ENCODE measurements at regions not wholly inside any gene's neighbourhood (a gene's known extent, or its start where the extent isn't known, plus 50 kb on each side); places are given as distances from the start of the nearest gene placed in this dataset.

DNA sequence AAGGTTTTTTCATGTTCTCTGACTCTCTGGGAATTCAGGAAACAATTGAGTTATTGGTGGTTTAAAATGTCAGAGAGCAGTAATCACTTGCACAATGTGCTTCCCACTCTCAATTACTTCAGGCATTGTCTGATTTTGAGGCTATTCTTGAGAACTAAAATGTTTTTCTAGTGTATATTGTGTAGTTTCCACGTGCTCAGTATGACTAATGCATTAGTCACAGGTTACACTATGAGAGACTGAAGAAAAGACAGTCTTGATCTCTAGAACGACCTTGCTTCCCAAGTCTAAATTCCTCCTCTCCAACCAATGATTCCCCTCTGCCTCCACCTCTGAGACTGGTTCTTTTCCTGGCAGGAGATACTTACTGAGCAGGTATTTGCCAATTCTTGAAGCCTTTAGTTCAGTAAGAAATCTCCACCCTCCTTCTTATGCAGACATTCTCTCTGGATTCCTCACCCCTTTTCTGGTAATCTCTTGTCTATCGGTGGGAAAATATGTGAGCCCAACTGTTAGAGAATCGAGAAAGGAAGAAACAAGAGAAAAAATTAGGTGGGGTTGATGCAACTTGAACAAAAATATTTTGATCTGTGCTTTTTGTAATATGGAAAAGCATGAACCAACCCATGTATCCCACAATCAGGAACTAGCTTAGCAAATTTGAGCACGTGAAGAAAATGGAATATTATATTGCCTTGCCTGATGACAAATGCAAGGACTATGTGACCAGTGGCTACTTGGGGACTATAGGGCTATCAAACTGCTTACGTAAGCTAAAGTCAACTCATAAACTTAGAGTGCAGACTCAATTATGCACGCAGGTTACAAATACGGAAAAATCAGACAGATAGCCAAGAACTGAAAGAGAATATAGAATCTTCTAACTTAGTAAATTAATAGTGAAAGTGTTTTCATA, 61.1 kb upstream of the SLC22A16 start:
- peaks cover 7% of the 10 kb centered on the region for H3K9me3 ChIP-seq (ENCODE audit: control insufficient read depth, low read depth, low read length)
- no peaks in the 10 kb centered on the region for H3K27me3 ChIP-seq (ENCODE audit: control insufficient read depth, insufficient read depth, low read length)
- H3K4me1 ChIP-seq (ENCODE audit: control insufficient read depth, insufficient read depth, low read length), result no peaks in the 10 kb centered on the region
- WGBS (ENCODE audit: insufficient coverage, low lambda C conversion rate), result 73% methylated on average over 4 of the region's 8 CpGs
- no peaks in the 10 kb centered on the region for H3K36me3 ChIP-seq (ENCODE audit: control insufficient read depth, insufficient read depth, low read length)
- peak overlapping the region; percentile 71 for H3K27ac ChIP-seq (ENCODE audit: low read length)
- H3K4me3 ChIP-seq (ENCODE audit: low read length), result no peak overlapping the region
- peak; percentile 66 to 87 for DNase-seq

DNA sequence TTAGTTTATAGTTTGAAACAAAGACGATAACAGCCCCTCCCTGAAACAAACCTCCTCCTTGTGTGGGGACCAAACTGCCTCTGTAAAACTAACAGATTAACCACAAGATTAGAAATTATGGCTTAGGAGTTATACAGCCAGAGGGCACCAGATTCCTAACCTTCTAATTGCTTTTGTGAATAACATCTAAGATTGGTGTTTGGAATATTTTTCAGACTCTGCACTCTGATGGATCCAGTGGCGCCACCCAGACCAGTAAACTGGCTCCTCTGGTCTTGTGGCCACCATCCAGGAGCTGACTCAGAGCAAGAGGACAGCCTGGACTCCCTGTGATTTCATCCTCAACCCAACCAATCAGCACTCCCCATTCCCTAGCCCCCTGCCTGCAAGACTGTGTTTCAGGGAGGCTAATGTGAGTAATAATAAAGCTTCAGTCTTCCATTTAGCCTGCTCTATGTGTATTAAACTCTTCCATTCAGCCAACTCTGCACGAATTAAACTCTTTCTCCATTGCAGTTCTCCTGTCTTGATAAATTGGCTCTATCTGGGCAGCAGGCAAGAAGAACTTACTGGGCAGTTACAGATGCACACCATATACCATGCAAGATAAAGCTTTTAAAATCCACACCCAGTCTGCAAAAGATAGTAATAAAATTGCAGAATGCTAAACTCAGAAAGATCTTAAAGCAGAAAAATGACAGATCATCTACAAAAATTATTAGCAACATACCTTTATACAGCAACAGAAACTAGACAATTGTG, 58.5 kb upstream of the SLC22A16 start:
- no CpG with 5 or more reads among the region's 3 CpGs for WGBS (ENCODE audit: insufficient coverage, low lambda C conversion rate)
- no peaks in the 10 kb centered on the region for H3K27me3 ChIP-seq (ENCODE audit: control insufficient read depth, insufficient read depth, low read length)
- DNase-seq, result no peak
- H3K4me3 ChIP-seq (ENCODE audit: low read length), result no peak overlapping the region
- peaks cover 7% of the 10 kb centered on the region for H3K9me3 ChIP-seq (ENCODE audit: control insufficient read depth, low read depth, low read length)
- no peaks in the 10 kb centered on the region for H3K4me1 ChIP-seq (ENCODE audit: control insufficient read depth, insufficient read depth, low read length)
- no peak overlapping the region for H3K27ac ChIP-seq (ENCODE audit: low read length)
- no peaks in the 10 kb centered on the region for H3K36me3 ChIP-seq (ENCODE audit: control insufficient read depth, insufficient read depth, low read length)

DNA sequence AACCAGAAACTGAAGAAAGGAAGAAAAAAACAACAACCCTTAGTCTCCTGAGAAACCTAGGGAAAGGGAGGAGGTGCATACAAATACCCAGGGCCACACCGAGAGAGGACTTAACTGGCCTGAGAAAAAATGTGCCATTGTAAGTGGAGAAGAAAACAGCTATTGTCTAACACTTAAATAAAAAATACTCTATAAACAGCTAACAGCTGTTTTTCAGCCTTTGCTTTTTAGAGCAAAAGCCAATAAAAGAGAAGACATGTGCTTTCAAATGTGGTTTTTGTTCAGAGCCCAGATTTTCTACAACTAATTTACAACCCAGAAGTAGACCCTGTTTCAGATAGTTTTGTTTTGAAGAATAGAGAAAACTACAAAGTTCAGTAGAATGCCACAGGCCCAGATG, 56.0 kb upstream of the SLC22A16 start:
- Histone ChIP-seq H3K27ac (ENCODE audit: low read length) (no peak overlapping the region), H3K4me1 (ENCODE audit: control insufficient read depth, insufficient read depth, low read length) (no peaks in the 10 kb centered on the region), H3K36me3 (ENCODE audit: control insufficient read depth, insufficient read depth, low read length) (no peaks in the 10 kb centered on the region), H3K4me3 (ENCODE audit: low read length) (no peak overlapping the region), H3K9me3 (ENCODE audit: control insufficient read depth, low read depth, low read length) (peaks cover 5% of the 10 kb centered on the region), H3K27me3 (ENCODE audit: control insufficient read depth, insufficient read depth, low read length) (no peaks in the 10 kb centered on the region)
- DNase-seq, result no peak
- 83% methylated on average over 1 of the region's 1 CpG for WGBS (ENCODE audit: insufficient coverage, low lambda C conversion rate)

DNA sequence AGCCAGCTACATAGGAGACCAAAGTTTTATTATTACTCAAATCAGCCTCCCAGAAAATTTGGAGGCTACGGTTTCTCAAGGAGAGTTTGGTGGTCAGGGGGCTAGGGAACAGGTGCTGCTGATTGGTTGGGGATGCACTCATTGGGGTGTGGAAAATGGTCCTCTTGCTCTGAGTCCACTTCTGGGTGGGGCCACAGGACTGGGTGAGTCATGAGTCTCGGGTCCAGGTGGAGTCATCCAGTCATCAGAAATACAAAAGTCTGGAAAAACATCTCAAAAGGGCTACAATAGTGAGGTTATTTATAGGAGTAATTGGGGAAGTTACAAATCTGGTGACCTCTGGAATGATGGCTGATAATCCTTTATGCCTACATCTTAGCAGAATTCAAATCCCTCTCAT, 54.3 kb upstream of the SLC22A16 start:
- WGBS (ENCODE audit: insufficient coverage, low lambda C conversion rate), result 100% methylated on average over 1 of the region's 2 CpGs
- Histone ChIP-seq H3K4me1 (ENCODE audit: control insufficient read depth, insufficient read depth, low read length) (no peaks in the 10 kb centered on the region), H3K36me3 (ENCODE audit: control insufficient read depth, insufficient read depth, low read length) (no peaks in the 10 kb centered on the region), H3K9me3 (ENCODE audit: control insufficient read depth, low read depth, low read length) (peaks cover 5% of the 10 kb centered on the region), H3K27ac (ENCODE audit: low read length) (no peak overlapping the region), H3K27me3 (ENCODE audit: control insufficient read depth, insufficient read depth, low read length) (no peaks in the 10 kb centered on the region), H3K4me3 (ENCODE audit: low read length) (no peak overlapping the region)
- no peak for DNase-seq

DNA sequence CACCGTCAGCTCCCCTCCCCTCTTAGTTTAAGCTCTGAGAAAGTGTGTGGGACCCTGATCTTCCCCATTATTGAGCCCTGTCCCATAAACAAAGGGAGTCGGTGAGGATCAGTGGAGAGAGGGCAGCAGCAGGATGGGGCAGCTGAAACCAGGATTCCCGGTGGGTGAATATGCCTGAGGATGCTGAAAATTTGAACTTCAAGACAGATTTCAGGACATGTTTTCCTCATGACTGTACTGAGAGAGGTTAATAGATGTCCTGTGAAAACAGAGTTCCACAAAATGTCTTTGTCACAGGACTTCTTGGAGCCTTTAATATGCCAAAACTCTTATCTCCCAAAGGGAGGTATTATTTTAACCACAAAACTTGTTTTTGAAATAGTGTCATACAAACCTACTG, 53.5 kb upstream of the SLC22A16 start:
- Histone ChIP-seq H3K4me3 (ENCODE audit: low read length) (no peak overlapping the region), H3K36me3 (ENCODE audit: control insufficient read depth, insufficient read depth, low read length) (no peaks in the 10 kb centered on the region), H3K9me3 (ENCODE audit: control insufficient read depth, low read depth, low read length) (peaks cover 2% of the 10 kb centered on the region), H3K4me1 (ENCODE audit: control insufficient read depth, insufficient read depth, low read length) (no peaks in the 10 kb centered on the region), H3K27ac (ENCODE audit: low read length) (no peak overlapping the region), H3K27me3 (ENCODE audit: control insufficient read depth, insufficient read depth, low read length) (no peaks in the 10 kb centered on the region)
- DNase-seq, result no peak
- no CpG with 5 or more reads among the region's 3 CpGs for WGBS (ENCODE audit: insufficient coverage, low lambda C conversion rate)

- H3K36me3 ChIP-seq (ENCODE audit: control insufficient read depth, insufficient read depth, low read length), result no peaks in the 10 kb centered on the region
- no peak for DNase-seq
- H3K9me3 ChIP-seq (ENCODE audit: control insufficient read depth, low read depth, low read length), result no peaks in the 10 kb centered on the region
- H3K4me1 ChIP-seq (ENCODE audit: control insufficient read depth, insufficient read depth, low read length), result no peaks in the 10 kb centered on the region
- no peak overlapping the region for H3K4me3 ChIP-seq (ENCODE audit: low read length)
- WGBS (ENCODE audit: insufficient coverage, low lambda C conversion rate), result no CpG with 5 or more reads among the region's 5 CpGs
- H3K27me3 ChIP-seq (ENCODE audit: control insufficient read depth, insufficient read depth, low read length), result no peaks in the 10 kb centered on the region
- no peak overlapping the region for H3K27ac ChIP-seq (ENCODE audit: low read length)
Observed at GRCh38 chr6:110529355-110529754, 52.9 kb upstream of the SLC22A16 start.

GRCh38 chr6:110528930-110529325, 52.5 kb upstream of the SLC22A16 start:
- no peak for DNase-seq
- no peak overlapping the region for H3K4me3 ChIP-seq (ENCODE audit: low read length)
- no peaks in the 10 kb centered on the region for H3K27me3 ChIP-seq (ENCODE audit: control insufficient read depth, insufficient read depth, low read length)
- no peaks in the 10 kb centered on the region for H3K9me3 ChIP-seq (ENCODE audit: control insufficient read depth, low read depth, low read length)
- no CpG with 5 or more reads among the region's 6 CpGs for WGBS (ENCODE audit: insufficient coverage, low lambda C conversion rate)
- no peaks in the 10 kb centered on the region for H3K4me1 ChIP-seq (ENCODE audit: control insufficient read depth, insufficient read depth, low read length)
- no peak overlapping the region for H3K27ac ChIP-seq (ENCODE audit: low read length)
- no peaks in the 10 kb centered on the region for H3K36me3 ChIP-seq (ENCODE audit: control insufficient read depth, insufficient read depth, low read length)

GRCh38 chr6:110528101-110528929, 51.9 kb upstream of the SLC22A16 start:
- Histone ChIP-seq H3K27me3 (ENCODE audit: control insufficient read depth, insufficient read depth, low read length) (no peaks in the 10 kb centered on the region), H3K4me1 (ENCODE audit: control insufficient read depth, insufficient read depth, low read length) (no peaks in the 10 kb centered on the region), H3K36me3 (ENCODE audit: control insufficient read depth, insufficient read depth, low read length) (no peaks in the 10 kb centered on the region), H3K27ac (ENCODE audit: low read length) (no peak overlapping the region), H3K9me3 (ENCODE audit: control insufficient read depth, low read depth, low read length) (no peaks in the 10 kb centered on the region), H3K4me3 (ENCODE audit: low read length) (no peak overlapping the region)
- WGBS (ENCODE audit: insufficient coverage, low lambda C conversion rate), result 0% methylated on average over 3 of the region's 4 CpGs
- peak; percentile 30 to 57 for DNase-seq

DNA sequence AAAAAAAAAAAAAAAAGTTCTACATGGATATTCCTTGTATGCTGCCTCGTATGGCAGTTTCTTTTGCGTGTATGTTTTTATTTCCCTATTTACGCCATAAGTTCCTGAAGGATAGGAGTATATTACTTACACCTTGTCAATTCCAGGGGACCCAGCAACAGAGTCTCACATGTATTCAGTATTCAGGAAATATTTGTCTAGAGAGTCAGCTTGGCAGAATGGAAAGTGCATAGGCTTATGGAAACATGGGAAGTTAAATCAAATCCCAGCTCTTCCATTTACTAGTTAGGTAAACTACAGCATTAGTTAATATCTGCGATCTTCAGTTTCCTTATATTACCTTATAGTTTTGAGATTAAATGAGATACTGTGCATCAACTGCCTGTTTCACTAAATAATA, 51.1 kb upstream of the SLC22A16 start:
- H3K27me3 ChIP-seq (ENCODE audit: control insufficient read depth, insufficient read depth, low read length), result no peaks in the 10 kb centered on the region
- H3K4me3 ChIP-seq (ENCODE audit: low read length), result no peak overlapping the region
- WGBS (ENCODE audit: insufficient coverage, low lambda C conversion rate), result 100% methylated on average over 2 of the region's 4 CpGs
- no peaks in the 10 kb centered on the region for H3K36me3 ChIP-seq (ENCODE audit: control insufficient read depth, insufficient read depth, low read length)
- H3K9me3 ChIP-seq (ENCODE audit: control insufficient read depth, low read depth, low read length), result no peaks in the 10 kb centered on the region
- DNase-seq, result no peak
- H3K27ac ChIP-seq (ENCODE audit: low read length), result no peak overlapping the region
- H3K4me1 ChIP-seq (ENCODE audit: control insufficient read depth, insufficient read depth, low read length), result no peaks in the 10 kb centered on the region

GRCh38 chr6:110526726-110527125, 50.3 kb upstream of the SLC22A16 start:
- no CpG with 5 or more reads among the region's 3 CpGs for WGBS (ENCODE audit: insufficient coverage, low lambda C conversion rate)

More at GRCh38 chr6:110526726-110527125, 50.3 kb upstream of the SLC22A16 start:
- no peak for DNase-seq
- Histone ChIP-seq H3K9me3 (ENCODE audit: control insufficient read depth, low read depth, low read length) (no peaks in the 10 kb centered on the region), H3K27me3 (ENCODE audit: control insufficient read depth, insufficient read depth, low read length) (no peaks in the 10 kb centered on the region), H3K27ac (ENCODE audit: low read length) (no peak overlapping the region), H3K4me1 (ENCODE audit: control insufficient read depth, insufficient read depth, low read length) (no peaks in the 10 kb centered on the region), H3K36me3 (ENCODE audit: control insufficient read depth, insufficient read depth, low read length) (no peaks in the 10 kb centered on the region), H3K4me3 (ENCODE audit: low read length) (no peak overlapping the region)

Data from large intestine (tissue), 3 donors.